ENCODE measurements at regions not wholly inside any gene's neighbourhood (a gene's known extent, or its start where the extent isn't known, plus 50 kb on each side); places are given as distances from the start of the nearest gene placed in this dataset.

DNA sequence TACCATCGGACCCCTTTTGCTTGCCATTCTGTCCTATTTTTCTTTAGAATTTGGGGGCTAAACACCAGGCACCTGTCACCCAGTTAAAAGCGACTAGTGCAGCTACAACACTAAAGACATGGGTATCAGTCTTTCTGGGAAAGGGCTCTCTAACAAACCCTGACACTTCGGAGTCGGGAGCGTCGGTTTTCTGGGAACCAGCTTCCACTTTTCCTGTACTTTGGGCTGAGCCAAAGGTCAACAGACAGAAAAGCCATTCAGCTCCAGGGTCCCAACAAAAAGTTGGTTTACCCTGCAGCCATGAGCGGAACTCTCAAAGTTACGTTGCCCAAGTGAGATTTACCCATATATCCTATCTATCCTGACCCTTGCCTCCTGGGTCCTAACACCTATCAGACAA is 337.0 kb upstream of the SLITRK5 start:
- TF ChIP-seq POLR2A (IDR thresholded peaks at IDR 0.05; ENCODE audit: low read depth, low read length): no peak
- TF ChIP-seq POLR2AphosphoS5 (IDR thresholded peaks at IDR 0.05; ENCODE audit: low read depth, low read length): no peak
